ENCODE measurements at regions not wholly inside any gene's neighbourhood (a gene's known extent, or its start where the extent isn't known, plus 50 kb on each side); places are given as distances from the start of the nearest gene placed in this dataset.

GRCh38 chr10:24000271-24000813 lies 208.6 kb upstream of the KIAA1217 start:
- no peaks in the 10 kb centered on the region for H3K9me3 ChIP-seq
- no peaks in the 10 kb centered on the region for H3K27me3 ChIP-seq
- no peak overlapping the region for H3K27ac ChIP-seq
- H3K4me1 ChIP-seq, result no peaks in the 10 kb centered on the region
- no peaks in the 10 kb centered on the region for H3K36me3 ChIP-seq
- no peak for TF ChIP-seq POLR2AphosphoS5 (IDR thresholded peaks at IDR 0.05)
- TF ChIP-seq, protein P1, sequence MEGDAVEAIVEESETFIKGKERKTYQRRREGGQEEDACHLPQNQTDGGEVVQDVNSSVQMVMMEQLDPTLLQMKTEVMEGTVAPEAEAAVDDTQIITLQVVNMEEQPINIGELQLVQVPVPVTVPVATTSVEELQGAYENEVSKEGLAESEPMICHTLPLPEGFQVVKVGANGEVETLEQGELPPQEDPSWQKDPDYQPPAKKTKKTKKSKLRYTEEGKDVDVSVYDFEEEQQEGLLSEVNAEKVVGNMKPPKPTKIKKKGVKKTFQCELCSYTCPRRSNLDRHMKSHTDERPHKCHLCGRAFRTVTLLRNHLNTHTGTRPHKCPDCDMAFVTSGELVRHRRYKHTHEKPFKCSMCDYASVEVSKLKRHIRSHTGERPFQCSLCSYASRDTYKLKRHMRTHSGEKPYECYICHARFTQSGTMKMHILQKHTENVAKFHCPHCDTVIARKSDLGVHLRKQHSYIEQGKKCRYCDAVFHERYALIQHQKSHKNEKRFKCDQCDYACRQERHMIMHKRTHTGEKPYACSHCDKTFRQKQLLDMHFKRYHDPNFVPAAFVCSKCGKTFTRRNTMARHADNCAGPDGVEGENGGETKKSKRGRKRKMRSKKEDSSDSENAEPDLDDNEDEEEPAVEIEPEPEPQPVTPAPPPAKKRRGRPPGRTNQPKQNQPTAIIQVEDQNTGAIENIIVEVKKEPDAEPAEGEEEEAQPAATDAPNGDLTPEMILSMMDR (IDR thresholded peaks at IDR 0.05), result no peak
- no peak for TF ChIP-seq EP300 (IDR thresholded peaks at IDR 0.05)
- no peak for TF ChIP-seq POLR2A (IDR thresholded peaks at IDR 0.05)
- intact Hi-C loops (cut with DNase I; ENCODE audit: low total_unique reads), result no loop called here
- DNase-seq, result no peak
- WGBS, 5 donors, result 77 to 89% (median 86%) methylated on average over 8 of the region's 8 CpGs
- no peak overlapping the region for H3K4me3 ChIP-seq

- WGBS, 5 donors, result 79 to 89% (median 85%) methylated on average over 5 of the region's 5 CpGs
- Histone ChIP-seq H3K4me1 (peaks cover 0 to 9% (median 4%) of the 10 kb centered on the region in 4 donors), H3K4me3 (no peak overlapping the region), H3K9me3 (no peaks in the 10 kb centered on the region), H3K27ac (no peak overlapping the region), H3K36me3 (no peaks in the 10 kb centered on the region), H3K27me3 (no peaks in the 10 kb centered on the region)
- intact Hi-C loops (cut with DNase I; ENCODE audit: low total_unique reads), result no loop called here
- DNase-seq, result no peak
- TF ChIP-seq EP300 (IDR thresholded peaks at IDR 0.05), result no peak
- TF ChIP-seq, protein P1 (IDR thresholded peaks at IDR 0.05), result no peak
- TF ChIP-seq POLR2A (IDR thresholded peaks at IDR 0.05), result no peak
- TF ChIP-seq POLR2AphosphoS5 (IDR thresholded peaks at IDR 0.05), result no peak
These were observed 202.2 kb upstream of the KIAA1217 start for GRCh38 chr10:24006741-24007140.

DNA sequence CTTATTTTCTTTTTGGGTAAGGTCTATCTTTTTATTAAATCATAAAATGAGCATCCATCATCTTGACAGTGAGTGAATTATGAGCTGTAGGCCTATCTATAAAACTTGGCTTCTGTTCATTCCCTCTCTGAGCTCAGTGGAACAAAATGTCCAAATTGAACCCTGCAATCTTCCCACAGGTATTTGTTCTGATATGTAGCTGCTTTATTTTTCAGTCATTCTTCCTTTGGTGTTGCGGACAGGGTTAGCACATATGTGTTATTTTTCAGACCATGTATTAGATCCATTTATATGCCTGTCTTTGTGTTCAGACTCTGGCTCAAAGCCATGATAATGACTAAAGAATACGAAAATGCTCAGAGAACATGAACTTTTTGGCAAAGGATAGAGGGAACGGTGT lies 201.6 kb upstream of the KIAA1217 start:
- TF ChIP-seq, protein P1 (IDR thresholded peaks at IDR 0.05), result no peak
- TF ChIP-seq EP300 (IDR thresholded peaks at IDR 0.05), result no peak
- intact Hi-C loops (cut with DNase I; ENCODE audit: low total_unique reads), result no loop called here
- WGBS, 5 donors, result 72 to 86% (median 81%) methylated on average over 3 of the region's 3 CpGs
- DNase-seq, result no peak
- no peaks in the 10 kb centered on the region for H3K36me3 ChIP-seq
- H3K27me3 ChIP-seq, result no peaks in the 10 kb centered on the region
- H3K27ac ChIP-seq, result no peak overlapping the region
- H3K4me3 ChIP-seq, result no peak overlapping the region
- H3K4me1 ChIP-seq, result peaks cover 0 to 9% (median 4%) of the 10 kb centered on the region in 4 donors
- no peaks in the 10 kb centered on the region for H3K9me3 ChIP-seq

GRCh38 chr10:24008164-24009091 lies 200.5 kb upstream of the KIAA1217 start:
- Histone ChIP-seq H3K27ac (no peak overlapping the region), H3K4me1 (peaks cover 0 to 9% (median 4%) of the 10 kb centered on the region in 4 donors), H3K9me3 (no peaks in the 10 kb centered on the region), H3K27me3 (no peaks in the 10 kb centered on the region), H3K36me3 (no peaks in the 10 kb centered on the region), H3K4me3 (no peak overlapping the region)
- peak in 1 of 2 donors; percentile 22 for DNase-seq
- TF ChIP-seq POLR2AphosphoS5 (IDR thresholded peaks at IDR 0.05) (no peak), EP300 (IDR thresholded peaks at IDR 0.05) (no peak), POLR2A (IDR thresholded peaks at IDR 0.05) (no peak)
- TF ChIP-seq, protein P1 (IDR thresholded peaks at IDR 0.05), result no peak
- intact Hi-C loops (cut with DNase I; ENCODE audit: low total_unique reads), result no loop called here
- 38 to 44% (median 41%) methylated on average over 13 of the region's 13 CpGs for WGBS, 5 donors
